ENCODE measurements at regions not wholly inside any gene's neighbourhood (a gene's known extent, or its start where the extent isn't known, plus 50 kb on each side); places are given as distances from the start of the nearest gene placed in this dataset.

- Histone ChIP-seq H3K4me1 (no peaks in the 10 kb centered on the region), H3K9me3 (no peaks in the 10 kb centered on the region), H3K27ac (no peak overlapping the region), H3K4me3 (replicated peaks in 1 of 3) (no peak overlapping the region), H3K36me3 (no peaks in the 10 kb centered on the region), H3K27me3 (no peaks in the 10 kb centered on the region)
- no peak for DNase-seq
- no peak for TF ChIP-seq POLR2A (IDR thresholded peaks at IDR 0.05)
- TF ChIP-seq, protein P1, sequence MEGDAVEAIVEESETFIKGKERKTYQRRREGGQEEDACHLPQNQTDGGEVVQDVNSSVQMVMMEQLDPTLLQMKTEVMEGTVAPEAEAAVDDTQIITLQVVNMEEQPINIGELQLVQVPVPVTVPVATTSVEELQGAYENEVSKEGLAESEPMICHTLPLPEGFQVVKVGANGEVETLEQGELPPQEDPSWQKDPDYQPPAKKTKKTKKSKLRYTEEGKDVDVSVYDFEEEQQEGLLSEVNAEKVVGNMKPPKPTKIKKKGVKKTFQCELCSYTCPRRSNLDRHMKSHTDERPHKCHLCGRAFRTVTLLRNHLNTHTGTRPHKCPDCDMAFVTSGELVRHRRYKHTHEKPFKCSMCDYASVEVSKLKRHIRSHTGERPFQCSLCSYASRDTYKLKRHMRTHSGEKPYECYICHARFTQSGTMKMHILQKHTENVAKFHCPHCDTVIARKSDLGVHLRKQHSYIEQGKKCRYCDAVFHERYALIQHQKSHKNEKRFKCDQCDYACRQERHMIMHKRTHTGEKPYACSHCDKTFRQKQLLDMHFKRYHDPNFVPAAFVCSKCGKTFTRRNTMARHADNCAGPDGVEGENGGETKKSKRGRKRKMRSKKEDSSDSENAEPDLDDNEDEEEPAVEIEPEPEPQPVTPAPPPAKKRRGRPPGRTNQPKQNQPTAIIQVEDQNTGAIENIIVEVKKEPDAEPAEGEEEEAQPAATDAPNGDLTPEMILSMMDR (IDR thresholded peaks at IDR 0.05), result no peak
- 85 to 86% methylated on average over 1 of the region's 1 CpG for WGBS, 2 donors
- intact Hi-C loops (cut with DNase I), result no loop called here
Measured at GRCh38 chr6:138012682-138013081, 94.5 kb downstream of the PERP start.

DNA sequence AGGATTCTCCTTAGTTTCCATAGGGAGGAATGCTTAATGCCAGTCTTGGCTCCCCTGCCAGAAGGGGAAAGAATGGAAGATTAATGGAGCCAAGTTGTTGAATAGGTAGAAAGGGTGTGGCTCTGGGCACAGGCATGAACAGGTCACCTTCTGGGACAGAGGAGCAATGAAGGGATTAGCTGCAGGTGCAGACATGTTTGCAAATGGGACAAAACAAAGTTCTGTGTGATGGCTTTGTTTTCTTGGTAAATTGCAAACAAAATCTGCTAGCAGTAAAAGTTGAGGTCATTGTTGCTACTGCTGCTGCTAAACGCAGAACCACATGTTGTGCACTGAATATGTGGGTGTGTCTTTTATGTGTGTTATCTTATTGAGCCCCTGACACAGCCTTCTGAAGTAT, 93.3 kb downstream of the PERP start:
- TF ChIP-seq POLR2A (IDR thresholded peaks at IDR 0.05), result no peak
- TF ChIP-seq, protein P1 (IDR thresholded peaks at IDR 0.05), result no peak
- H3K27ac ChIP-seq, result no peak overlapping the region
- intact Hi-C loops (cut with DNase I), result no loop called here
- no peaks in the 10 kb centered on the region for H3K27me3 ChIP-seq
- WGBS, 2 donors, result 52 to 65% methylated on average over 1 of the region's 1 CpG
- H3K36me3 ChIP-seq, result no peaks in the 10 kb centered on the region
- H3K9me3 ChIP-seq, result no peaks in the 10 kb centered on the region
- no peak for DNase-seq
- H3K4me1 ChIP-seq, result no peaks in the 10 kb centered on the region
- H3K4me3 ChIP-seq (replicated peaks in 1 of 3), result no peak overlapping the region

- Histone ChIP-seq H3K36me3 (no peaks in the 10 kb centered on the region), H3K4me3 (replicated peaks in 1 of 3) (no peak overlapping the region), H3K27me3 (no peaks in the 10 kb centered on the region), H3K4me1 (no peaks in the 10 kb centered on the region), H3K27ac (no peak overlapping the region), H3K9me3 (no peaks in the 10 kb centered on the region)
- DNase-seq, result no peak
- TF ChIP-seq POLR2A (IDR thresholded peaks at IDR 0.05), result no peak
- TF ChIP-seq, protein P1 (IDR thresholded peaks at IDR 0.05), result no peak
- intact Hi-C loops (cut with DNase I), result no loop called here
Measured at GRCh38 chr6:138017166-138017757, 90.0 kb downstream of the PERP start.

- H3K9me3 ChIP-seq, result no peaks in the 10 kb centered on the region
- H3K4me1 ChIP-seq, result no peaks in the 10 kb centered on the region
- TF ChIP-seq, protein P1 (IDR thresholded peaks at IDR 0.05), result no peak
- TF ChIP-seq POLR2A (IDR thresholded peaks at IDR 0.05), result no peak
- no peak overlapping the region for H3K4me3 ChIP-seq (replicated peaks in 1 of 3)
- no peaks in the 10 kb centered on the region for H3K36me3 ChIP-seq
- intact Hi-C loops (cut with DNase I), result no loop called here
- H3K27me3 ChIP-seq, result no peaks in the 10 kb centered on the region
- no peak overlapping the region for H3K27ac ChIP-seq
- no peak for DNase-seq
Measured at GRCh38 chr6:138018297-138018696, 88.9 kb downstream of the PERP start.

DNA sequence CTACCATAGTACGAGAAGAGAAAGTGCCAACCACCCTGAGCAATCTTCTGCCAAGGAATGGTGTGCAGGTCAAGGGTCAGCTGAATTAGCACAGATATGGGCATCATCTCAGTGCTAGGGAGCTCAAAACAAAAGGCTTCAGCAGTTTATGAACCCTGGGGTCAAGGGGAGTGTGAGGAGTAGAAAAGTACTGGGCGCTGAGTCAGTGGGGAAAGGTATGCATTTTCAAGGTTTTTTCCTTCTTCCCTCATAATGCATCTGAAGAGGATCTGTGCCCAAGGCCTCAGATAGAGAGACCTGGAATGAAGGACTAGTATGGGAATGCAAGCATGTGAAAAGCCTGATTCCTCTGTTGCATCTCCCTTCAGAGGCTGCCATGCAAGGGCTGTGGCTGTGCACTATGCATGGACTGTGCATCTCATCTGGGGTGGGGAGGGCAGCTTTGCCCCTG, 81.7 kb downstream of the PERP start:
- TF ChIP-seq, protein P1 (IDR thresholded peaks at IDR 0.05), result no peak
- no peak for TF ChIP-seq POLR2A (IDR thresholded peaks at IDR 0.05)
- Histone ChIP-seq H3K4me1 (no peaks in the 10 kb centered on the region), H3K36me3 (no peaks in the 10 kb centered on the region), H3K9me3 (no peaks in the 10 kb centered on the region), H3K27me3 (no peaks in the 10 kb centered on the region), H3K27ac (no peak overlapping the region), H3K4me3 (replicated peaks in 1 of 3) (no peak overlapping the region)
- intact Hi-C loops (cut with DNase I), result no loop called here
- no peak for DNase-seq
- 91 to 100% methylated on average over 2 of the region's 2 CpGs for WGBS, 2 donors
